Kidney (tissue), 13 donors: ENCODE measurements at regions not wholly inside any gene's neighbourhood (a gene's known extent, or its start where the extent isn't known, plus 50 kb on each side); places are given as distances from the start of the nearest gene placed in this dataset.

Source experiments
- DNase-seq, 5 donors: peaks; one replicate each; pipeline ENCODE4 v3.0.0-alpha.2; 2013 to 2020
- FAIRE-seq: peaks from 2 replicates; lab custom pipeline; 2012; peaks lifted over from hg19 to GRCh38; lab: Jason Lieb, UNC
- H3K27ac ChIP-seq, 2 donors: one replicate each; pipeline ENCODE4 v1.7.0; 2013; ENCODE audit warnings: low read depth in 2 of 2, low read length in 2 of 2, inconsistent platforms in 1 of 2
- H3K27me3 ChIP-seq: one replicate; pipeline ENCODE4 v1.7.1; 2013; ENCODE audit warnings: low read length, inconsistent platforms; ENCODE audit not compliant: control insufficient read depth, insufficient read depth
- H3K36me3 ChIP-seq, 3 donors: one replicate each; pipeline versions ENCODE4 v1.7.0 to v1.7.1; 2013; ENCODE audit warnings: low read length in 3 of 3, control low read depth in 1 of 3, inconsistent platforms in 1 of 3; ENCODE audit not compliant: insufficient read depth in 3 of 3, control insufficient read depth in 2 of 3
- H3K4me1 ChIP-seq, 3 donors: one replicate each; pipeline versions ENCODE4 v1.7.0 to v1.7.1; 2013; ENCODE audit warnings: low read length in 3 of 3, inconsistent platforms in 1 of 3, low read depth in 1 of 3; ENCODE audit not compliant: control insufficient read depth in 2 of 3, insufficient read depth in 2 of 3
- H3K4me3 ChIP-seq, 3 donors: one replicate each; pipeline versions ENCODE4 v1.7.0 to v1.8.1; 2013; ENCODE audit warnings: low read length in 3 of 3, control low read depth in 1 of 3, inconsistent platforms in 1 of 3
- H3K9ac ChIP-seq, 3 donors: one replicate each; pipeline versions ENCODE4 v1.7.0 to v1.7.1; 2013; ENCODE audit warnings: low read length in 3 of 3, control low read depth in 1 of 3, inconsistent platforms in 1 of 3
- H3K9me3 ChIP-seq, 3 donors: one replicate each; pipeline versions ENCODE4 v1.7.0 to v1.7.1; 2013; ENCODE audit warnings: low read length in 3 of 3, control low read depth in 1 of 3, inconsistent platforms in 1 of 3; ENCODE audit not compliant: control insufficient read depth in 2 of 3, insufficient read depth in 1 of 3
- intact Hi-C: fragments of 100-400 bp; cut with DNase I; formaldehyde crosslinking; loops from one replicate; pipeline ENCODE4 v1.11.1; 2022
- TF ChIP-seq, protein P1 (sequence below): IDR thresholded peaks from 3 replicates; pipeline ENCODE4 v1.5.1; 2012; ENCODE audit warnings: mild to moderate bottlenecking, moderate library complexity, borderline replicate concordance; ENCODE audit not compliant: insufficient read depth; ENCODE audit errors: extremely low read depth
- donor health status: control.
- donor health status: control.
- donor health status: control.
- donor health status: control.
- donor health status: control.
- donor health status: DM: yes; HTN: yes; CAD: no.
- donor health status: Normal renal cell carcinoma (clear cell type).

DNA sequence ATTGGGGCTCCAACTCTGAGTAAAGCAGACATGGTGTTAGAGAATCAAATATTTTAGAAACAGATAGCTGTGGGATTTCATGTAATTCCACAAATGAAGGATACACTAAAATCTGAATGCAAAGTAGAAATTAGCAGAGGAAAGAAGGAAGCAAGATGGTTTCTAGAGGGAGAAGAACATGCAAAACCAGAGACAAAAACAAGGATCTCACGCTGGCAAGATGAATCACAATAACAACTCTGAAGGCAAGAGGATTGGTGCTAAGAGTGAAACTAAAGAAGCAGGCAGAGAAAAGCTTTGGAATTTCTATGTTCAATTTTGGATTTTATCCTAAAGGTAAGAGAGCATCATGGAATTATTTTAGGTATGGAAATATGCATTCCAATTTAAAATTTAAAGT lies 857.2 kb upstream of the COX7C start:
- intact Hi-C loops = no loop called here
- H3K36me3 ChIP-seq = no peaks in the 10 kb centered on the region
- FAIRE-seq = no peak

GRCh38 chr5:85769347-85769746 lies 848.4 kb upstream of the COX7C start:
- intact Hi-C loops = no loop called here
- H3K27ac ChIP-seq = no peak overlapping the region
- no peaks in the 10 kb centered on the region for H3K36me3 ChIP-seq
- H3K9me3 ChIP-seq = peaks cover 0 to 4% (median 0%) of the 10 kb centered on the region in 3 donors
- TF ChIP-seq, protein P1, sequence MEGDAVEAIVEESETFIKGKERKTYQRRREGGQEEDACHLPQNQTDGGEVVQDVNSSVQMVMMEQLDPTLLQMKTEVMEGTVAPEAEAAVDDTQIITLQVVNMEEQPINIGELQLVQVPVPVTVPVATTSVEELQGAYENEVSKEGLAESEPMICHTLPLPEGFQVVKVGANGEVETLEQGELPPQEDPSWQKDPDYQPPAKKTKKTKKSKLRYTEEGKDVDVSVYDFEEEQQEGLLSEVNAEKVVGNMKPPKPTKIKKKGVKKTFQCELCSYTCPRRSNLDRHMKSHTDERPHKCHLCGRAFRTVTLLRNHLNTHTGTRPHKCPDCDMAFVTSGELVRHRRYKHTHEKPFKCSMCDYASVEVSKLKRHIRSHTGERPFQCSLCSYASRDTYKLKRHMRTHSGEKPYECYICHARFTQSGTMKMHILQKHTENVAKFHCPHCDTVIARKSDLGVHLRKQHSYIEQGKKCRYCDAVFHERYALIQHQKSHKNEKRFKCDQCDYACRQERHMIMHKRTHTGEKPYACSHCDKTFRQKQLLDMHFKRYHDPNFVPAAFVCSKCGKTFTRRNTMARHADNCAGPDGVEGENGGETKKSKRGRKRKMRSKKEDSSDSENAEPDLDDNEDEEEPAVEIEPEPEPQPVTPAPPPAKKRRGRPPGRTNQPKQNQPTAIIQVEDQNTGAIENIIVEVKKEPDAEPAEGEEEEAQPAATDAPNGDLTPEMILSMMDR = no peak
- no peak for DNase-seq
- no peak overlapping the region for H3K4me3 ChIP-seq
- FAIRE-seq = no peak
- no peaks in the 10 kb centered on the region for H3K27me3 ChIP-seq
- no peak overlapping the region for H3K9ac ChIP-seq
- H3K4me1 ChIP-seq = no peaks in the 10 kb centered on the region

More for the DNA sequence above, 857.2 kb upstream of the COX7C start:
- peaks cover 0 to 2% (median 0%) of the 10 kb centered on the region in 3 donors for H3K9me3 ChIP-seq
- no peak overlapping the region for H3K4me3 ChIP-seq
- H3K9ac ChIP-seq = no peak overlapping the region
- H3K27ac ChIP-seq = no peak overlapping the region
- no peaks in the 10 kb centered on the region for H3K4me1 ChIP-seq
- DNase-seq = no peak
- no peaks in the 10 kb centered on the region for H3K27me3 ChIP-seq
- TF ChIP-seq, protein P1 = no peak

GRCh38 chr5:85784746-85785145 lies 833.0 kb upstream of the COX7C start:
- Histone ChIP-seq H3K4me3 (no peak overlapping the region), H3K27ac (no peak overlapping the region), H3K27me3 (no peaks in the 10 kb centered on the region), H3K9ac (no peak overlapping the region), H3K4me1 (no peaks in the 10 kb centered on the region), H3K9me3 (no peaks in the 10 kb centered on the region), H3K36me3 (no peaks in the 10 kb centered on the region)
- TF ChIP-seq, protein P1 = no peak
- FAIRE-seq (no peak), DNase-seq (no peak)
- intact Hi-C loops = no loop called here

- no peak overlapping the region for H3K4me3 ChIP-seq
- H3K27me3 ChIP-seq = no peaks in the 10 kb centered on the region
- H3K27ac ChIP-seq = no peak overlapping the region
- TF ChIP-seq, protein P1 = no peak
- DNase-seq = no peak
- H3K36me3 ChIP-seq = no peaks in the 10 kb centered on the region
- intact Hi-C loops = no loop called here
- H3K9me3 ChIP-seq = no peaks in the 10 kb centered on the region
- no peak overlapping the region for H3K9ac ChIP-seq
- no peaks in the 10 kb centered on the region for H3K4me1 ChIP-seq
- FAIRE-seq = no peak
Measured at GRCh38 chr5:85813146-85813545, 804.6 kb upstream of the COX7C start.
